ENCODE measurements at regions not wholly inside any gene's neighbourhood (a gene's known extent, or its start where the extent isn't known, plus 50 kb on each side); places are given as distances from the start of the nearest gene placed in this dataset.

GRCh38 chr4:80143307-80143679 lies 54.0 kb upstream of the PRDM8 start:
- Histone ChIP-seq H3K4me2 (no peak overlapping the region), H3K4me1 (no peaks in the 10 kb centered on the region), H3K27ac (no peak overlapping the region), H3K9me3 (no peaks in the 10 kb centered on the region), H3K4me3 (no peak overlapping the region)
- ChIA-PET POLR2A (no interaction called here), CTCF (no interaction called here)
- 15% methylated on average over 1 of the region's 1 CpG for whole genome bisulfite sequencing (ENCODE audit: missing lambda C conversion rate)
- ATAC-seq (no peak), FAIRE-seq (no peak), DNase-seq (ENCODE audit: low read depth in 1 of 2, low spot score in 1 of 2) (no peak)
- no peak for TF ChIP-seq MAFK (IDR thresholded peaks at IDR 0.05; ENCODE audit: partially characterized antibody)
- TF ChIP-seq HMGXB4 (CRISPR knock-in tag; IDR thresholded peaks at IDR 0.05; ENCODE audit: borderline replicate concordance), result no peak
- no peak for TF ChIP-seq RARB (CRISPR knock-in tag; IDR thresholded peaks at IDR 0.05)
- no peak for TF ChIP-seq HDAC2 (IDR thresholded peaks at IDR 0.05)
- no peak for TF ChIP-seq RCOR1 (IDR thresholded peaks at IDR 0.05; ENCODE audit: low read depth, low read length)

GRCh38 chr4:80142394-80143306 lies 54.7 kb upstream of the PRDM8 start:
- FAIRE-seq, result no peak

GRCh38 chr4:80141543-80141942 lies 55.8 kb upstream of the PRDM8 start:
- CTCF ChIA-PET, result interaction anchor here (1.8 kb wide), 1 partner anchor 16 kb away, joined by 4 read pairs; no protein-coding TSS in a partner anchor
- H3K4me1 ChIP-seq, result no peaks in the 10 kb centered on the region
- TF ChIP-seq CHD4 (IDR thresholded peaks at IDR 0.05; ENCODE audit: borderline replicate concordance) (no peak), ELK1 (IDR thresholded peaks at IDR 0.05; ENCODE audit: low read depth, low read length) (no peak)
- H3K4me2 ChIP-seq, result no peak overlapping the region
- no peak overlapping the region for H3K27ac ChIP-seq
- POLR2A ChIA-PET, result no interaction called here
- ATAC-seq (no peak), FAIRE-seq (no peak), DNase-seq (ENCODE audit: low read depth in 1 of 2, low spot score in 1 of 2) (no peak)
- WGBS (ENCODE audit: missing lambda C conversion rate), result 73% methylated on average over 2 of the region's 2 CpGs
- H3K4me3 ChIP-seq, result no peak overlapping the region
- H3K9me3 ChIP-seq, result no peaks in the 10 kb centered on the region

More at GRCh38 chr4:80142394-80143306, 54.7 kb upstream of the PRDM8 start:
- H3K4me1 ChIP-seq, result no peaks in the 10 kb centered on the region
- DNase-seq (ENCODE audit: low read depth in 1 of 2, low spot score in 1 of 2), result no peak
- H3K4me3 ChIP-seq, result no peak overlapping the region
- H3K9me3 ChIP-seq, result no peaks in the 10 kb centered on the region
- 42% methylated on average over 4 of the region's 4 CpGs for WGBS (ENCODE audit: missing lambda C conversion rate)
- ATAC-seq, result no peak
- H3K27ac ChIP-seq, result no peak overlapping the region
- ChIA-PET POLR2A (no interaction called here), CTCF (interaction anchor here (1.8 kb wide), 1 partner anchor 17 kb away, joined by 4 read pairs; no protein-coding TSS in a partner anchor)
- no peak overlapping the region for H3K4me2 ChIP-seq
- no peak for TF ChIP-seq RNF2 (IDR thresholded peaks at IDR 0.05; ENCODE audit: borderline replicate concordance, low read depth)
- no peak for TF ChIP-seq HEYL (CRISPR knock-in tag; IDR thresholded peaks at IDR 0.05)
- no peak for TF ChIP-seq BHLHE40 (IDR thresholded peaks at IDR 0.05; ENCODE audit: low read depth, low read length)
- no peak for TF ChIP-seq NR3C1 (IDR thresholded peaks at IDR 0.05)
- TF ChIP-seq CHD4 (IDR thresholded peaks at IDR 0.05; ENCODE audit: borderline replicate concordance), result no peak

GRCh38 chr4:80140194-80140593 lies 57.1 kb upstream of the PRDM8 start:
- no peak for ATAC-seq
- ChIA-PET POLR2A (no interaction called here), CTCF (interaction anchor here (0.8 kb wide), 1 partner anchor 45 kb away, joined by 3 read pairs; no protein-coding TSS in a partner anchor)

More at GRCh38 chr4:80140194-80140593, 57.1 kb upstream of the PRDM8 start:
- Histone ChIP-seq H3K4me2 (no peak overlapping the region), H3K4me3 (no peak overlapping the region), H3K27ac (no peak overlapping the region), H3K9me3 (no peaks in the 10 kb centered on the region), H3K4me1 (no peaks in the 10 kb centered on the region)
- no peak for TF ChIP-seq HOXB13 (CRISPR knock-in tag; IDR thresholded peaks at IDR 0.05; ENCODE audit: low read depth)
- TF ChIP-seq MAFK (IDR thresholded peaks at IDR 0.05; ENCODE audit: partially characterized antibody), result no peak
- no peak for TF ChIP-seq NR3C1 (IDR thresholded peaks at IDR 0.05)
- TF ChIP-seq HDAC2 (IDR thresholded peaks at IDR 0.05), result no peak
- TF ChIP-seq RAD21 (conservative IDR thresholded peaks at IDR 0.05 in 1 of 2, IDR thresholded peaks at IDR 0.05 in 1 of 2), result no peak
- no peak for TF ChIP-seq RNF2 (IDR thresholded peaks at IDR 0.05; ENCODE audit: borderline replicate concordance, low read depth)
- TF ChIP-seq CBX2 (IDR thresholded peaks at IDR 0.05; ENCODE audit: borderline replicate concordance, low read depth), result no peak
- TF ChIP-seq RFX5 (IDR thresholded peaks at IDR 0.05), result no peak
- no peak for TF ChIP-seq USF2 (IDR thresholded peaks at IDR 0.05)
- no peak for TF ChIP-seq EHF (CRISPR knock-in tag; IDR thresholded peaks at IDR 0.05)
- TF ChIP-seq GATA3 (IDR thresholded peaks at IDR 0.05; ENCODE audit: borderline replicate concordance), result no peak
- TF ChIP-seq ZNF302 (CRISPR knock-in tag; IDR thresholded peaks at IDR 0.05), result no peak
- no peak for TF ChIP-seq CBX8 (IDR thresholded peaks at IDR 0.05)
- no peak for TF ChIP-seq POLR2AphosphoS2 (conservative IDR thresholded peaks at IDR 0.05; ENCODE audit: low read length)
- no peak for TF ChIP-seq ESRRA (IDR thresholded peaks at IDR 0.05; ENCODE audit: borderline replicate concordance, low read length)
- no peak for TF ChIP-seq JUNB (IDR thresholded peaks at IDR 0.05)
- TF ChIP-seq E2F6 (IDR thresholded peaks at IDR 0.05; ENCODE audit: borderline replicate concordance, low read depth), result no peak
- TF ChIP-seq RARB (CRISPR knock-in tag; IDR thresholded peaks at IDR 0.05), result no peak
- 53% methylated on average over 2 of the region's 2 CpGs for WGBS (ENCODE audit: missing lambda C conversion rate)
- FAIRE-seq, result no peak
- no peak for DNase-seq (ENCODE audit: low read depth in 1 of 2, low spot score in 1 of 2)

All from A549 (cell line).